ENCODE measurements at regions not wholly inside any gene's neighbourhood (a gene's known extent, or its start where the extent isn't known, plus 50 kb on each side); places are given as distances from the start of the nearest gene placed in this dataset.

DNA sequence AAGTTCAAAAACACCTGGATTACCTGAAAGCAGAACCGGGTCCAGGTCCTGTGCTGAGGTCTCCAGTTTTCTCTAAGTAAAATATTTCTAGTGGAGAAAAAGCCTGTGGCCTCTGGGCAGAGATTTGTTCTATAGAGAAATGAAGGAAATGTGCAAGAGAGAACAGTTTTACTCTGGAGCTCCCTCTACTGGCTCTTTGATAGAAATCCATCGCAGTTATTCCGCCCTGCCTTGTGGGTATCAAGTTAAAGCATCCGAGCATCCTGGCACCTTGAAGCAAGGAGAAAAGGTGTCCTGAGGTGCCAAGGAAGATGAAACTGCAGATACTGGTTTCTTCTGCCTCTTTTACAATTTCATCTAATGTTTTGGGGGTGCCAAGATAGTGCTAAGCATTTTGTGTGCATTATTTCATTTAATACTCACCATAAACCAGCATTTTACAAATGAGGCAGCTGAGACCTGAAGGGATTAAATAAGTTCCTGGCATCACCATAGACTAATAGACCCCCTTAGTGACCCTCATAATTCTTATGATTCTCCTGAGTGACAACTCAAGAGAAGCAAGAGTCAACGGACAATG lies 113.1 kb upstream of the HSD17B12 start:
- H3K4me3 ChIP-seq: no peak overlapping the region
- no peaks in the 10 kb centered on the region for H3K36me3 ChIP-seq
- WGBS, 2 donors: 19 to 23% methylated on average over 5 of the region's 5 CpGs
- peak; percentile 33 to 80 (median 70) for TF ChIP-seq CTCF (IDR thresholded peaks at IDR 0.05)
- H3K27ac ChIP-seq: no peak overlapping the region
- H3K27me3 ChIP-seq: peaks cover 0 to 63% (median 48%) of the 10 kb centered on the region in 7 donors
- H3K9me3 ChIP-seq: no peaks in the 10 kb centered on the region
- H3K4me1 ChIP-seq: no peaks in the 10 kb centered on the region
- intact Hi-C loops (cut with DNase I): loop anchor here in 2 of 10 donors (10.0 kb wide), 2 partner anchors 53 to 237 kb away; no protein-coding TSS in a partner anchor
- ATAC-seq (no peak), DNase-seq (no peak)

GRCh38 chr11:43573233-43573632 lies 107.3 kb upstream of the HSD17B12 start:
- ATAC-seq (no peak), DNase-seq (no peak)
- 13% methylated on average over 6 of the region's 6 CpGs for WGBS, 2 donors
- H3K4me1 ChIP-seq: peaks cover 10 to 51% (median 27%) of the 10 kb centered on the region in 9 donors
- no peak overlapping the region for H3K27ac ChIP-seq
- no peaks in the 10 kb centered on the region for H3K9me3 ChIP-seq
- H3K4me3 ChIP-seq: no peak overlapping the region
- intact Hi-C loops (cut with DNase I): loop anchor here in 3 of 10 donors (10.0 kb wide), 4 partner anchors 72 to 272 kb away; no protein-coding TSS in a partner anchor
- TF ChIP-seq CTCF (IDR thresholded peaks at IDR 0.05): peak in 7 of 9 donors; percentile 48 to 62 (median 50)
- no peaks in the 10 kb centered on the region for H3K36me3 ChIP-seq
- H3K27me3 ChIP-seq: peaks cover 0 to 93% (median 81%) of the 10 kb centered on the region in 7 donors

GRCh38 chr11:43573873-43574272 lies 106.7 kb upstream of the HSD17B12 start:
- Histone ChIP-seq H3K36me3 (no peaks in the 10 kb centered on the region), H3K27me3 (peaks cover 0 to 97% (median 87%) of the 10 kb centered on the region in 7 donors), H3K9me3 (no peaks in the 10 kb centered on the region), H3K4me1 (peaks cover 10 to 58% (median 30%) of the 10 kb centered on the region in 9 donors), H3K27ac (peak overlapping the region in 5 of 10 donors; percentile 13 to 60 (median 37)), H3K4me3 (no peak overlapping the region)
- peak; percentile 60 to 86 (median 78) for ATAC-seq
- TF ChIP-seq CTCF (IDR thresholded peaks at IDR 0.05): no peak
- 22 to 35% methylated on average over 5 of the region's 5 CpGs for WGBS, 2 donors
- intact Hi-C loops (cut with DNase I): loop anchor here in 3 of 10 donors (10.0 kb wide), 4 partner anchors 71 to 271 kb away; no protein-coding TSS in a partner anchor
- DNase-seq: peak in 1 of 2 donors; percentile 36

DNA sequence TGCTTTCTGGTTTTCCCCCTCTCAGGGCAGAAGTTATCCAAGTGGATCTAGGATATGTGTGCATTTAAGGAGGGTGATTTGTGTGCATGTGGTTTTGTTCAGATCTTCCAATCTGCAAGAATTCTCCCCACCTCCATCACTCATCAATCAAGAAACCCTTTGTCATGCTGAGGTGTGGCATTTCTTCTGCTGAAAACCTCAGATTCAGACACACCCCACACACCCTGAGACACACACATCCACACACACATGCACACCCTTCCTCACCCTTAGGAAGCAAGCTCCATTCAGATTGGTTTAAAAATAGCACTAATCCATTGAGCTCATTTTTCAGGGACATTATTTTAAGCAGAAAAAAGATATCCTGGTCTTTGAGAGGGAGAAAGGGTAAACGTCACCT lies 106.1 kb upstream of the HSD17B12 start:
- H3K9me3 ChIP-seq: no peaks in the 10 kb centered on the region
- H3K36me3 ChIP-seq: no peaks in the 10 kb centered on the region
- no peak for TF ChIP-seq CTCF (IDR thresholded peaks at IDR 0.05)
- peak overlapping the region in 3 of 10 donors; percentile 44 to 56 (median 53) for H3K4me3 ChIP-seq
- DNase-seq (no peak), ATAC-seq (no peak)
- peaks cover 10 to 62% (median 33%) of the 10 kb centered on the region in 9 donors for H3K4me1 ChIP-seq
- 6 to 23% methylated on average over 1 of the region's 1 CpG for WGBS, 2 donors
- H3K27ac ChIP-seq: peak overlapping the region in 5 of 10 donors; percentile 13 to 60 (median 37)
- H3K27me3 ChIP-seq: peaks cover 3 to 99% (median 89%) of the 10 kb centered on the region in 7 donors
- intact Hi-C loops (cut with DNase I): loop anchor here in 3 of 10 donors (10.0 kb wide), 4 partner anchors 70 to 270 kb away; no protein-coding TSS in a partner anchor
